ENCODE measurements at regions not wholly inside any gene's neighbourhood (a gene's known extent, or its start where the extent isn't known, plus 50 kb on each side); places are given as distances from the start of the nearest gene placed in this dataset.

DNA sequence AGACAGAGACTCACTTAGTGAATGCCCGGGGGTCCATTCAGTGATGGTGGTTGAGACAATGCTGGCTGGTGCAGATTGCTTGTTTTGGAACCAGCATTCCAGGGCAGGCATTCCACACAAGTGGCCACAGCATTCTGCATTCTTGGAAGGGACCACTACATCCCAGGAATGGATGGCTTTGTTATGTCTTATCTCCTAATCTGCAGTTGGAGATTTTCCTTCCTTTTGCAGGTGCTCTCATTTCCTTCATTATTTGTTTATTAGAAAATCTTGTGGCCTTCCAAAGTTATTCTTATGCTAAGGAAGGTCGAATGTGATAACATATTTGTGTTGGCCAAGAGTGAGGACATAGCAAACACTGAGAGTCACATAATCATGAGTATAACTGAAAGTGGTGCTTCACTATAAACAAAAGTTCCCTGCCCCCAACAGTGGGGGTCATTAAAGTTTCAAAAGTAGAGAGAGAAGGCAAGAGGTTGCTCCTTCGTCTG is 66.0 kb downstream of the BMP4 start:
- Histone ChIP-seq H3K4me2 (no peak overlapping the region), H3F3A (replicated peaks; ENCODE audit: low read depth) (no peaks in the 10 kb centered on the region), H3K27me3 (ENCODE audit: insufficient read depth) (no peaks in the 10 kb centered on the region), H3K4me3 (no peak overlapping the region), H3K4me1 (ENCODE audit: insufficient read depth) (peaks cover 7% of the 10 kb centered on the region; the same call in 1 of the 2 replicates), H3K9me2 (ENCODE audit: insufficient read depth) (peaks cover 10% of the 10 kb centered on the region; the same call in 1 of the 2 replicates), H3K79me2 (replicated peaks; ENCODE audit: insufficient read depth) (no peaks in the 10 kb centered on the region), H3K27ac (ENCODE audit: low read depth) (peak overlapping the region; percentile 16; the same call in 1 of the 2 replicates), H4K20me1 (replicated peaks; ENCODE audit: insufficient read depth) (no peaks in the 10 kb centered on the region), H2AFZ (no peak overlapping the region), H3K36me3 (ENCODE audit: insufficient read depth) (no peaks in the 10 kb centered on the region)
- H3K27me3 Mint-ChIP-seq (ENCODE audit: insufficient read depth, low read depth, poor library complexity), result peaks cover 3% of the 10 kb centered on the region
- ATAC-seq (peak; percentile 86), DNase-seq (ENCODE audit: low spot score) (peak; percentile 76)
- TF ChIP-seq, protein P1, sequence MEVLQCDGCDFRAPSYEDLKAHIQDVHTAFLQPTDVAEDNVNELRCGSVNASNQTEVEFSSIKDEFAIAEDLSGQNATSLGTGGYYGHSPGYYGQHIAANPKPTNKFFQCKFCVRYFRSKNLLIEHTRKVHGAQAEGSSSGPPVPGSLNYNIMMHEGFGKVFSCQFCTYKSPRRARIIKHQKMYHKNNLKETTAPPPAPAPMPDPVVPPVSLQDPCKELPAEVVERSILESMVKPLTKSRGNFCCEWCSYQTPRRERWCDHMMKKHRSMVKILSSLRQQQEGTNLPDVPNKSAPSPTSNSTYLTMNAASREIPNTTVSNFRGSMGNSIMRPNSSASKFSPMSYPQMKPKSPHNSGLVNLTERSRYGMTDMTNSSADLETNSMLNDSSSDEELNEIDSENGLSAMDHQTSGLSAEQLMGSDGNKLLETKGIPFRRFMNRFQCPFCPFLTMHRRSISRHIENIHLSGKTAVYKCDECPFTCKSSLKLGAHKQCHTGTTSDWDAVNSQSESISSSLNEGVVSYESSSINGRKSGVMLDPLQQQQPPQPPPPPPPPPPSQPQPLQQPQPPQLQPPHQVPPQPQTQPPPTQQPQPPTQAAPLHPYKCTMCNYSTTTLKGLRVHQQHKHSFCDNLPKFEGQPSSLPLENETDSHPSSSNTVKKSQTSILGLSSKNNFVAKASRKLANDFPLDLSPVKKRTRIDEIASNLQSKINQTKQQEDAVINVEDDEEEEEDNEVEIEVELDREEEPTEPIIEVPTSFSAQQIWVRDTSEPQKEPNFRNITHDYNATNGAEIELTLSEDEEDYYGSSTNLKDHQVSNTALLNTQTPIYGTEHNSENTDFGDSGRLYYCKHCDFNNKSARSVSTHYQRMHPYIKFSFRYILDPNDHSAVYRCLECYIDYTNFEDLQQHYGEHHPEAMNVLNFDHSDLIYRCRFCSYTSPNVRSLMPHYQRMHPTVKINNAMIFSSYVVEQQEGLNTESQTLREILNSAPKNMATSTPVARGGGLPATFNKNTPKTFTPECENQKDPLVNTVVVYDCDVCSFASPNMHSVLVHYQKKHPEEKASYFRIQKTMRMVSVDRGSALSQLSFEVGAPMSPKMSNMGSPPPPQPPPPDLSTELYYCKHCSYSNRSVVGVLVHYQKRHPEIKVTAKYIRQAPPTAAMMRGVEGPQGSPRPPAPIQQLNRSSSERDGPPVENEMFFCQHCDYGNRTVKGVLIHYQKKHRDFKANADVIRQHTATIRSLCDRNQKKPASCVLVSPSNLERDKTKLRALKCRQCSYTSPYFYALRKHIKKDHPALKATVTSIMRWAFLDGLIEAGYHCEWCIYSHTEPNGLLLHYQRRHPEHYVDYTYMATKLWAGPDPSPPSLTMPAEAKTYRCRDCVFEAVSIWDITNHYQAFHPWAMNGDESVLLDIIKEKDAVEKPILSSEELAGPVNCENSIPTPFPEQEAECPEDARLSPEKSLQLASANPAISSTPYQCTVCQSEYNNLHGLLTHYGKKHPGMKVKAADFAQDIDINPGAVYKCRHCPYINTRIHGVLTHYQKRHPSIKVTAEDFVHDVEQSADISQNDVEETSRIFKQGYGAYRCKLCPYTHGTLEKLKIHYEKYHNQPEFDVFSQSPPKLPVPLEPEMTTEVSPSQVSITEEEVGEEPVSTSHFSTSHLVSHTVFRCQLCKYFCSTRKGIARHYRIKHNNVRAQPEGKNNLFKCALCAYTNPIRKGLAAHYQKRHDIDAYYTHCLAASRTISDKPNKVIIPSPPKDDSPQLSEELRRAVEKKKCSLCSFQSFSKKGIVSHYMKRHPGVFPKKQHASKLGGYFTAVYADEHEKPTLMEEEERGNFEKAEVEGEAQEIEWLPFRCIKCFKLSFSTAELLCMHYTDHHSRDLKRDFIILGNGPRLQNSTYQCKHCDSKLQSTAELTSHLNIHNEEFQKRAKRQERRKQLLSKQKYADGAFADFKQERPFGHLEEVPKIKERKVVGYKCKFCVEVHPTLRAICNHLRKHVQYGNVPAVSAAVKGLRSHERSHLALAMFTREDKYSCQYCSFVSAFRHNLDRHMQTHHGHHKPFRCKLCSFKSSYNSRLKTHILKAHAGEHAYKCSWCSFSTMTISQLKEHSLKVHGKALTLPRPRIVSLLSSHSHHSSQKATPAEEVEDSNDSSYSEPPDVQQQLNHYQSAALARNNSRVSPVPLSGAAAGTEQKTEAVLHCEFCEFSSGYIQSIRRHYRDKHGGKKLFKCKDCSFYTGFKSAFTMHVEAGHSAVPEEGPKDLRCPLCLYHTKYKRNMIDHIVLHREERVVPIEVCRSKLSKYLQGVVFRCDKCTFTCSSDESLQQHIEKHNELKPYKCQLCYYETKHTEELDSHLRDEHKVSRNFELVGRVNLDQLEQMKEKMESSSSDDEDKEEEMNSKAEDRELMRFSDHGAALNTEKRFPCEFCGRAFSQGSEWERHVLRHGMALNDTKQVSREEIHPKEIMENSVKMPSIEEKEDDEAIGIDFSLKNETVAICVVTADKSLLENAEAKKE (CRISPR knock-in tag; IDR thresholded peaks at IDR 0.05), result peak; percentile 88
- no peak for TF ChIP-seq REST (IDR thresholded peaks at IDR 0.05; ENCODE audit: unreplicated experiment)
- no peak for TF ChIP-seq EZH2 (IDR thresholded peaks at IDR 0.05; ENCODE audit: low read depth, unreplicated experiment)
- no peak overlapping the region for H3K27ac Mint-ChIP-seq
- H3K4me1 Mint-ChIP-seq, result peaks cover 12% of the 10 kb centered on the region
- H3K9me3 Mint-ChIP-seq, result no peaks in the 10 kb centered on the region
- no peaks in the 10 kb centered on the region for H3K36me3 Mint-ChIP-seq (ENCODE audit: low read depth)
- no peak overlapping the region for H3K4me3 Mint-ChIP-seq

Data from GM23338 (cell line).